Endothelial cell of umbilical vein (primary cell): ENCODE measurements at regions not wholly inside any gene's neighbourhood (a gene's known extent, or its start where the extent isn't known, plus 50 kb on each side); places are given as distances from the start of the nearest gene placed in this dataset.

Experiments
- BruUV-seq: library from RNA; stranded (reverse); fragments of 400-500 nt; replicated peaks from 2 replicates; lab custom pipeline; 2021; lab: Mats Ljungman, UMichigan
- CTCF ChIA-PET: fragments of 300-600, 350-600 bp; sonication (Branson Sonifier 250); formaldehyde crosslinking; loops from one replicate; lab custom pipeline; 2021; ENCODE audit warnings: antibody characterized with exemption, inconsistent platforms; lab: Charles Lee
- POLR2A ChIA-PET: fragments of 300-600, 350-600 bp; sonication (Branson Sonifier 250); formaldehyde crosslinking; loops from one replicate; lab custom pipeline; 2021; ENCODE audit warnings: antibody characterized with exemption, inconsistent platforms; lab: Charles Lee
- DNase-seq: peaks from one replicate; pipeline ENCODE4 v3.0.0-alpha.2; 2011; ENCODE audit warnings: low read depth, low spot score
- FAIRE-seq: peaks from 2 replicates; lab custom pipeline; 2011; peaks lifted over from hg19 to GRCh38; lab: Jason Lieb, UNC
- H2AFZ ChIP-seq: 2 replicates; pipeline ENCODE4 v1.6.0; 2012; ENCODE audit warnings: low read depth, low read length, control low read depth, inconsistent platforms
- H3K27ac ChIP-seq: 2 replicates; pipeline ENCODE4 v1.5.1; 2011; ENCODE audit warnings: low read depth, mild to moderate bottlenecking, control low read depth, low read length, moderate library complexity; ENCODE audit not compliant: insufficient read depth
- H3K27me3 ChIP-seq, 2 experiments: 2 replicates each; pipeline versions ENCODE4 v1.6.0 to v1.6.1; 2011; ENCODE audit warnings: low read length in 2 of 2, mixed read lengths in 1 of 2; ENCODE audit not compliant: control insufficient read depth in 2 of 2, insufficient read depth in 2 of 2
- H3K36me3 ChIP-seq, 2 experiments: 2 replicates in 1 of 2; 3 replicates in 1 of 2; pipeline ENCODE4 v1.5.1; 2011; ENCODE audit warnings: low read length in 2 of 2, mild to moderate bottlenecking in 1 of 2, moderate library complexity in 1 of 2; ENCODE audit not compliant: control insufficient read depth in 2 of 2, insufficient read depth in 2 of 2; ENCODE audit errors: extremely low read depth in 1 of 2
- H3K4me1 ChIP-seq: 3 replicates; pipeline ENCODE4 v1.5.1; 2011; ENCODE audit warnings: mild to moderate bottlenecking, low read length; ENCODE audit not compliant: control insufficient read depth, insufficient read depth; ENCODE audit errors: extremely low read depth
- H3K4me2 ChIP-seq: 2 replicates; pipeline ENCODE4 v1.6.1; 2011; ENCODE audit warnings: low read length, control low read depth, mixed read lengths; ENCODE audit not compliant: insufficient read depth
- H3K4me3 ChIP-seq, 3 experiments: fragments of 200-600 bp in 1 of 3; sonication (generic), shearing (Covaris generic) in 1 of 3; replicated peaks in 1 of 3; 2 replicates each; pipeline ENCODE4 v1.5.1; 2011 to 2016; ENCODE audit warnings: control low read depth in 3 of 3, low read length in 3 of 3, mild to moderate bottlenecking in 2 of 3, inconsistent platforms in 1 of 3, low read depth in 1 of 3, moderate library complexity in 1 of 3; ENCODE audit not compliant: insufficient read depth in 1 of 3
- H3K79me2 ChIP-seq: 2 replicates; pipeline ENCODE4 v1.6.0; 2012; ENCODE audit warnings: low read length, inconsistent platforms; ENCODE audit not compliant: control insufficient read depth, insufficient read depth
- H3K9ac ChIP-seq: replicated peaks from 2 replicates; pipeline ENCODE3; 2011; ENCODE audit warnings: low read length, control low read depth; ENCODE audit not compliant: insufficient read depth; ENCODE audit errors: extremely low read depth
- H3K9me1 ChIP-seq: replicated peaks from 3 replicates; pipeline ENCODE4 v1.6.0; 2011; ENCODE audit warnings: mild to moderate bottlenecking, low read length; ENCODE audit not compliant: control insufficient read depth, insufficient read depth; ENCODE audit errors: extremely low read depth
- H3K9me3 ChIP-seq: replicated peaks from 2 replicates; pipeline ENCODE4 v1.5.1; 2012; ENCODE audit warnings: low read length, inconsistent platforms; ENCODE audit not compliant: control insufficient read depth, insufficient read depth
- H4K20me1 ChIP-seq: replicated peaks from 2 replicates; pipeline ENCODE3; 2011; ENCODE audit warnings: mild to moderate bottlenecking, low read length; ENCODE audit not compliant: control insufficient read depth, insufficient read depth; ENCODE audit errors: extremely low read depth
- EZH2 ChIP-seq: IDR thresholded peaks from 2 replicates; pipeline ENCODE4 v1.6.1; 2012; ENCODE audit warnings: borderline replicate concordance, low read depth, mild to moderate bottlenecking, moderate library complexity, low read length, inconsistent platforms; ENCODE audit not compliant: severe bottlenecking
- FOS ChIP-seq: IDR thresholded peaks from 2 replicates; pipeline ENCODE4 v1.6.1; 2011; ENCODE audit warnings: mild to moderate bottlenecking, low read length, moderate library complexity, borderline replicate concordance; ENCODE audit not compliant: insufficient read depth
- GATA2 ChIP-seq: IDR thresholded peaks from 2 replicates; pipeline ENCODE4 v1.7.0; 2011; ENCODE audit warnings: low read depth, mild to moderate bottlenecking, moderate library complexity, mixed read lengths, low read length; ENCODE audit not compliant: insufficient read length, insufficient read depth
- JUN ChIP-seq: IDR thresholded peaks from 2 replicates; pipeline ENCODE4 v1.6.1; 2011; ENCODE audit warnings: borderline replicate concordance, low read depth; ENCODE audit not compliant: insufficient read length, insufficient read depth
- MAX ChIP-seq: IDR thresholded peaks from 2 replicates; pipeline ENCODE4 v1.6.1; 2011; ENCODE audit not compliant: insufficient read depth, insufficient read length
- MYC ChIP-seq: IDR thresholded peaks from one replicate; pipeline ENCODE4 v1.6.1; 2011; ENCODE audit warnings: mild to moderate bottlenecking, low read depth, low read length
- POLR2A ChIP-seq: IDR thresholded peaks from 2 replicates; pipeline ENCODE4 v1.6.1; 2012; ENCODE audit warnings: low read depth, mild to moderate bottlenecking, control low read depth, low read length
- POLR2AphosphoS5 ChIP-seq: IDR thresholded peaks from 2 replicates; pipeline ENCODE4 v1.6.1; 2012; ENCODE audit warnings: low read depth, mild to moderate bottlenecking, control low read depth, low read length, moderate library complexity; ENCODE audit not compliant: insufficient read depth
- dilution Hi-C: fragments of 300-500 bp; cut with MboI; formaldehyde crosslinking; loops from one replicate; pipeline ENCODE4 v1.15.0; 2019; ENCODE audit warnings: low sequenced_read_pairs; ENCODE audit not compliant: extremely low pct_ligation_motif_present
- intact Hi-C: fragments of 100-400 bp; cut with micrococcal nuclease; formaldehyde crosslinking; loops from one replicate; pipeline ENCODE4 v1.10.0; 2022
- TF ChIP-seq, protein P1 (sequence below), 2 donors: IDR thresholded peaks; 1 replicate in 1 of 2; 2 replicates in 1 of 2; pipeline ENCODE4 v1.5.1; 2011; ENCODE audit warnings: low read length in 2 of 2, mild to moderate bottlenecking in 2 of 2, moderate library complexity in 2 of 2, control low read depth in 1 of 2, inconsistent platforms in 1 of 2, low read depth in 1 of 2; ENCODE audit not compliant: insufficient read depth in 1 of 2; ENCODE audit errors: extremely low read depth in 1 of 2

DNA sequence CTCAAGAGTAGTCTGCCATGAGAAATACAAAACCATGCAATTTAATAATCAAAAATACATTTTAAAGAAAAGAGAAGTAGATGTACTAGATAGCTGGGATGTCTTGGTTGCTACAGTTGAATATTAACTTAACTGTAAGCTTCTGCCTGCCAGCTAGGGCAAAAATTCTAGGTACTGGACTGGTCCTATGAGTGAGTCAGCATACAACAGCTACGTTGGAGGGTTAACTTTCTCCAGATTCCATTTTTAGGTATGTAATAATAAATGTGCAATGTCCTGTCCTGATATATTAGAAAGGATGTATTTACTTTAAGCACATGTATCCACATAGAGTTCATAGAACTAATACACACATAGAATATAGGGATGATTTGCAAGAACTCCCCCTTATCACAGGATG is 230.1 kb downstream of the CAAP1 start:
- Histone ChIP-seq H3K4me1 (no peaks in the 10 kb centered on the region), H3K9me3 (no peaks in the 10 kb centered on the region), H3K9ac (no peak overlapping the region), H3K4me3 (no peak overlapping the region), H3K79me2 (no peaks in the 10 kb centered on the region), H3K4me2 (no peak overlapping the region), H3K36me3 (no peaks in the 10 kb centered on the region), H3K9me1 (no peaks in the 10 kb centered on the region), H4K20me1 (no peaks in the 10 kb centered on the region), H2AFZ (no peak overlapping the region), H3K27ac (no peak overlapping the region), H3K27me3 (no peaks in the 10 kb centered on the region)
- TF ChIP-seq MYC, result no peak
- TF ChIP-seq GATA2, result no peak
- TF ChIP-seq POLR2A, result no peak
- no peak for TF ChIP-seq EZH2
- no peak for TF ChIP-seq POLR2AphosphoS5
- TF ChIP-seq JUN, result no peak
- TF ChIP-seq, protein P1, sequence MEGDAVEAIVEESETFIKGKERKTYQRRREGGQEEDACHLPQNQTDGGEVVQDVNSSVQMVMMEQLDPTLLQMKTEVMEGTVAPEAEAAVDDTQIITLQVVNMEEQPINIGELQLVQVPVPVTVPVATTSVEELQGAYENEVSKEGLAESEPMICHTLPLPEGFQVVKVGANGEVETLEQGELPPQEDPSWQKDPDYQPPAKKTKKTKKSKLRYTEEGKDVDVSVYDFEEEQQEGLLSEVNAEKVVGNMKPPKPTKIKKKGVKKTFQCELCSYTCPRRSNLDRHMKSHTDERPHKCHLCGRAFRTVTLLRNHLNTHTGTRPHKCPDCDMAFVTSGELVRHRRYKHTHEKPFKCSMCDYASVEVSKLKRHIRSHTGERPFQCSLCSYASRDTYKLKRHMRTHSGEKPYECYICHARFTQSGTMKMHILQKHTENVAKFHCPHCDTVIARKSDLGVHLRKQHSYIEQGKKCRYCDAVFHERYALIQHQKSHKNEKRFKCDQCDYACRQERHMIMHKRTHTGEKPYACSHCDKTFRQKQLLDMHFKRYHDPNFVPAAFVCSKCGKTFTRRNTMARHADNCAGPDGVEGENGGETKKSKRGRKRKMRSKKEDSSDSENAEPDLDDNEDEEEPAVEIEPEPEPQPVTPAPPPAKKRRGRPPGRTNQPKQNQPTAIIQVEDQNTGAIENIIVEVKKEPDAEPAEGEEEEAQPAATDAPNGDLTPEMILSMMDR (IDR thresholded peaks at IDR 0.05; ENCODE audit: extremely low read depth in 1 of 2, insufficient read depth in 1 of 2, low read depth in 1 of 2, low read length in 2 of 2), result no peak
- TF ChIP-seq MAX, result no peak
- TF ChIP-seq FOS, result no peak
- FAIRE-seq (no peak), DNase-seq (no peak)
- ChIA-PET POLR2A (no interaction called here), CTCF (no interaction called here)
- BruUV-seq, result no TSS peak
- dilution Hi-C loops, result no loop called here
- intact Hi-C loops, result no loop called here
